CD14-positive monocyte (primary cell): ENCODE measurements at regions not wholly inside any gene's neighbourhood (a gene's known extent, or its start where the extent isn't known, plus 50 kb on each side); places are given as distances from the start of the nearest gene placed in this dataset.

ENCODE experiments used
- DNase-seq, 3 donors: peaks; one replicate each; pipeline ENCODE4 v3.0.0-alpha.2; 2011 to 2022
- H2AFZ ChIP-seq: 2 replicates; pipeline ENCODE4 v1.6.0; 2012; ENCODE audit warnings: mild to moderate bottlenecking, low read depth, low read length, inconsistent platforms; ENCODE audit not compliant: insufficient read depth, poor library complexity, severe bottlenecking
- H3K27ac ChIP-seq, 2 donors: 1 replicate in 1 of 2; 2 replicates in 1 of 2; pipeline ENCODE4 v1.5.1; 2012 to 2013; ENCODE audit warnings: low read length in 2 of 2, control low read depth in 1 of 2, inconsistent platforms in 1 of 2, low read depth in 1 of 2, mild to moderate bottlenecking in 1 of 2
- H3K27me3 ChIP-seq, 2 donors: one replicate each; pipeline versions ENCODE4 v1.6.0 to v1.6.1; 2011 to 2013; ENCODE audit warnings: low read length in 2 of 2; ENCODE audit not compliant: control insufficient read depth in 2 of 2, insufficient read depth in 2 of 2
- H3K36me3 ChIP-seq, 2 donors: replicated peaks in 1 of 2; 1 replicate in 1 of 2; 2 replicates in 1 of 2; pipeline versions ENCODE4 v1.5.1 to v1.6.1; 2012 to 2013; ENCODE audit warnings: low read length in 2 of 2, control low read depth in 1 of 2, inconsistent platforms in 1 of 2, mild to moderate bottlenecking in 1 of 2; ENCODE audit not compliant: insufficient read depth in 2 of 2, control insufficient read depth in 1 of 2
- H3K4me1 ChIP-seq, 2 donors: 1 replicate in 1 of 2; 2 replicates in 1 of 2; pipeline versions ENCODE4 v1.5.1 to v1.6.1; 2012 to 2013; ENCODE audit warnings: low read length in 2 of 2, control low read depth in 1 of 2, inconsistent platforms in 1 of 2, mild to moderate bottlenecking in 1 of 2, moderate library complexity in 1 of 2; ENCODE audit not compliant: insufficient read depth in 2 of 2, control insufficient read depth in 1 of 2
- H3K4me2 ChIP-seq: replicated peaks from 2 replicates; pipeline ENCODE3; 2012; ENCODE audit warnings: low read length, moderate library complexity, mild to moderate bottlenecking; ENCODE audit not compliant: poor library complexity, severe bottlenecking; ENCODE audit errors: extremely low read depth
- H3K4me3 ChIP-seq, 3 experiments: fragments of 200-600 bp in 1 of 3; sonication (generic) in 1 of 3; replicated peaks in 1 of 3; 1 replicate in 2 of 3; 2 replicates in 1 of 3; pipeline ENCODE4 v1.5.1; 2011 to 2013; ENCODE audit warnings: low read length in 3 of 3, mild to moderate bottlenecking in 3 of 3, control low read depth in 2 of 3, low read depth in 2 of 3, inconsistent platforms in 1 of 3, moderate library complexity in 1 of 3
- H3K79me2 ChIP-seq: 2 replicates; pipeline ENCODE4 v1.6.0; 2012; ENCODE audit warnings: mild to moderate bottlenecking, control low read depth, inconsistent platforms, low read length, moderate library complexity; ENCODE audit not compliant: insufficient read depth
- H3K9ac ChIP-seq: 2 replicates; pipeline ENCODE4 v1.6.0; 2017; ENCODE audit warnings: low read length, mild to moderate bottlenecking; ENCODE audit not compliant: insufficient read depth, poor library complexity, severe bottlenecking
- H3K9me3 ChIP-seq, 2 donors: replicated peaks in 1 of 2; 1 replicate in 1 of 2; 2 replicates in 1 of 2; pipeline versions ENCODE4 v1.5.1 to v1.6.1; 2012 to 2013; ENCODE audit warnings: low read length in 2 of 2, control low read depth in 1 of 2; ENCODE audit not compliant: control insufficient read depth in 1 of 2, insufficient read depth in 1 of 2
- H4K20me1 ChIP-seq: 2 replicates; pipeline ENCODE4 v1.6.0; 2012; ENCODE audit warnings: mild to moderate bottlenecking, low read length, control low read depth, moderate library complexity; ENCODE audit not compliant: insufficient read depth
- H3K27ac Mint-ChIP-seq, 7 donors: one replicate each; pipeline ENCODE4 v1.8.0; 2020; ENCODE audit warnings: mild to moderate bottlenecking in 7 of 7, mixed read lengths in 7 of 7, moderate library complexity in 6 of 7, inconsistent platforms in 2 of 7
- H3K27me3 Mint-ChIP-seq, 3 donors: one replicate each; pipeline ENCODE4 v1.8.0; 2021 to 2022; ENCODE audit warnings: low read depth in 3 of 3, mild to moderate bottlenecking in 3 of 3, mixed read lengths in 3 of 3, moderate library complexity in 3 of 3, inconsistent platforms in 1 of 3
- H3K36me3 Mint-ChIP-seq, 2 donors: one replicate each; pipeline ENCODE4 v1.8.0; 2020; ENCODE audit warnings: mixed read lengths in 2 of 2, inconsistent platforms in 1 of 2, mild to moderate bottlenecking in 1 of 2
- H3K4me1 Mint-ChIP-seq: one replicate; pipeline ENCODE4 v1.8.0; 2020; ENCODE audit warnings: mild to moderate bottlenecking, mixed read lengths
- H3K4me3 Mint-ChIP-seq, 2 donors: one replicate each; pipeline ENCODE4 v1.8.0; 2020; ENCODE audit warnings: mild to moderate bottlenecking in 2 of 2, mixed read lengths in 2 of 2, moderate library complexity in 1 of 2
- H3K9me3 Mint-ChIP-seq, 7 donors: one replicate each; pipeline ENCODE4 v1.8.0; 2020 to 2022; ENCODE audit warnings: mixed read lengths in 7 of 7, mild to moderate bottlenecking in 6 of 7, moderate library complexity in 6 of 7, inconsistent platforms in 2 of 7
- WGBS: methylation state at CpG from one replicate; pipeline ENCODE4 v1.1.5; 2013; ENCODE audit warnings: missing lambda C conversion rate; ENCODE audit not compliant: insufficient coverage; 5-methylcytosine and 5-hydroxymethylcytosine counted together
- intact Hi-C, 2 donors: fragments of 100-400 bp; cut with micrococcal nuclease; formaldehyde crosslinking; loops; one replicate each; pipeline versions ENCODE4 v1.15.0 to v1.15.1; 2023
- TF ChIP-seq, protein P1 (sequence below): fragments of 200-600 bp; IDR thresholded peaks from one replicate; pipeline ENCODE4 v1.8.0; 2022; ENCODE audit warnings: antibody characterized with exemption, mild to moderate bottlenecking

DNA sequence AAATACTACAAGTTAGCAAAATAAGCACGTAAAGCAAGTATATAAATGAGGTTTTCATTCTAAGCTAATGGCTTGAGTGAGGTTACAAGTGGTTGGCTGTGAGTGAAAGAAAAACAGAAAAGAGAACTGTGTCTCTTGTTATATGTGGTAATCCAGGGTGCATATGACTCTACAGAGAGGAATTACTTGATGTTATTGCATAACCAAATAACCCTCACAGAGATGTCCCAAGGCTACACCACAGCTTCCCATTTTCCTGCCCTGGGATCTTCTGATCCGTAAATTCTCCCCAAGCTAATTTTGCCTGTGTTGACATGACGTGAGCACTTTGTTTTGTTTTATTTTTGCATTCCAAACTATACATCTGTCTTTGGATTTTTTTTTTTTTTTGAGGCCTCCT, 470.0 kb upstream of the INTU start:
- Mint-ChIP-seq H3K4me1 (peaks cover 3% of the 10 kb centered on the region), H3K27me3 (peaks cover 0 to 2% (median 0%) of the 10 kb centered on the region in 3 donors), H3K27ac (peak overlapping the region in 2 of 7 donors; percentile 20 to 22), H3K9me3 (peaks cover 0 to 8% (median 3%) of the 10 kb centered on the region in 7 donors), H3K4me3 (peak overlapping the region in 1 of 2 donors; percentile 52), H3K36me3 (no peaks in the 10 kb centered on the region)
- Histone ChIP-seq H3K9me3 (no peaks in the 10 kb centered on the region), H3K4me1 (no peaks in the 10 kb centered on the region), H3K9ac (no peak overlapping the region), H3K4me3 (no peak overlapping the region), H3K27ac (no peak overlapping the region), H3K79me2 (no peaks in the 10 kb centered on the region), H3K4me2 (peak overlapping the region; percentile 19), H3K36me3 (no peaks in the 10 kb centered on the region), H3K27me3 (no peaks in the 10 kb centered on the region), H2AFZ (no peak overlapping the region), H4K20me1 (no peaks in the 10 kb centered on the region)
- TF ChIP-seq, protein P1, sequence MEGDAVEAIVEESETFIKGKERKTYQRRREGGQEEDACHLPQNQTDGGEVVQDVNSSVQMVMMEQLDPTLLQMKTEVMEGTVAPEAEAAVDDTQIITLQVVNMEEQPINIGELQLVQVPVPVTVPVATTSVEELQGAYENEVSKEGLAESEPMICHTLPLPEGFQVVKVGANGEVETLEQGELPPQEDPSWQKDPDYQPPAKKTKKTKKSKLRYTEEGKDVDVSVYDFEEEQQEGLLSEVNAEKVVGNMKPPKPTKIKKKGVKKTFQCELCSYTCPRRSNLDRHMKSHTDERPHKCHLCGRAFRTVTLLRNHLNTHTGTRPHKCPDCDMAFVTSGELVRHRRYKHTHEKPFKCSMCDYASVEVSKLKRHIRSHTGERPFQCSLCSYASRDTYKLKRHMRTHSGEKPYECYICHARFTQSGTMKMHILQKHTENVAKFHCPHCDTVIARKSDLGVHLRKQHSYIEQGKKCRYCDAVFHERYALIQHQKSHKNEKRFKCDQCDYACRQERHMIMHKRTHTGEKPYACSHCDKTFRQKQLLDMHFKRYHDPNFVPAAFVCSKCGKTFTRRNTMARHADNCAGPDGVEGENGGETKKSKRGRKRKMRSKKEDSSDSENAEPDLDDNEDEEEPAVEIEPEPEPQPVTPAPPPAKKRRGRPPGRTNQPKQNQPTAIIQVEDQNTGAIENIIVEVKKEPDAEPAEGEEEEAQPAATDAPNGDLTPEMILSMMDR, result no peak
- DNase-seq, result peak in 2 of 3 donors; percentile 9 to 56
- intact Hi-C loops, result no loop called here
- WGBS, result 50% methylated on average over 1 of the region's 3 CpGs

DNA sequence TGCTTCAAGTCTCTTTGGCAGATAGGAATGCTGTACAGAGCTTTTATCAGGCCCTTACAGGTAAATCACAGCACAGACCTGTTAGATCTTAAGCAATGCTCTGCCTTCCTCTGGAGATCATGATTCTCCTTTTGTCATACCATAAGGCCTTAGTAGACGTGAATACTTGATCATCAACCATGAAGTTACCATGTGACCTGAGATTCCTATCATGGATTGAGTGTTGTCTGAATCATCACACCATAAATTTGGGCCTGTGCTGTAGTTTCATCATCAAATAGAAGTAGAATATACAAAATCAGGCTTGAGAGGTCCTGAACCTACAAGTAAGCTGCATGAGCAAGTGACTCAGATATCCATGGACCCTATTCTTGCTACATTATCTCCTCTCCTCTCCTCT, 466.8 kb upstream of the INTU start:
- H4K20me1 ChIP-seq, result no peaks in the 10 kb centered on the region
- H3K27me3 ChIP-seq, result no peaks in the 10 kb centered on the region
- intact Hi-C loops, result no loop called here
- H3K4me1 ChIP-seq, result no peaks in the 10 kb centered on the region
- no peaks in the 10 kb centered on the region for H3K36me3 Mint-ChIP-seq
- H3K4me1 Mint-ChIP-seq, result peaks cover 3% of the 10 kb centered on the region
- no peaks in the 10 kb centered on the region for H3K79me2 ChIP-seq
- peaks cover 0 to 2% (median 0%) of the 10 kb centered on the region in 3 donors for H3K27me3 Mint-ChIP-seq
- no peak overlapping the region for H3K4me2 ChIP-seq
- H3K27ac Mint-ChIP-seq, result no peak overlapping the region
- peaks cover under 1 to 7% (median 3%) of the 10 kb centered on the region in 7 donors for H3K9me3 Mint-ChIP-seq
- no peak overlapping the region for H3K9ac ChIP-seq
- H3K27ac ChIP-seq, result no peak overlapping the region
- TF ChIP-seq, protein P1, result no peak
- H3K9me3 ChIP-seq, result no peaks in the 10 kb centered on the region
- WGBS, result no CpG with 5 or more reads among the region's 1 CpG
- no peak overlapping the region for H2AFZ ChIP-seq
- no peak overlapping the region for H3K4me3 Mint-ChIP-seq
- no peak overlapping the region for H3K4me3 ChIP-seq
- H3K36me3 ChIP-seq, result no peaks in the 10 kb centered on the region
- no peak for DNase-seq
